H9 (cell line): ENCODE measurements at regions not wholly inside any gene's neighbourhood (a gene's known extent, or its start where the extent isn't known, plus 50 kb on each side); places are given as distances from the start of the nearest gene placed in this dataset.

Experiments
- DNase-seq: peaks from one replicate; pipeline ENCODE4 v3.0.0-alpha.2; 2017
- H2AFZ ChIP-seq: one replicate; pipeline ENCODE4 v1.6.1; 2013; ENCODE audit warnings: mild to moderate bottlenecking, low read length, control low read depth, moderate library complexity
- H2AK5ac ChIP-seq: 2 replicates; pipeline ENCODE4 v1.6.1; 2013; ENCODE audit warnings: low read length, control low read depth, mixed read lengths; ENCODE audit not compliant: insufficient read length
- H2BK120ac ChIP-seq: one replicate; pipeline ENCODE4 v1.6.1; 2013; ENCODE audit warnings: low read depth, mild to moderate bottlenecking, low read length, control low read depth, inconsistent platforms; ENCODE audit not compliant: poor library complexity, severe bottlenecking
- H2BK12ac ChIP-seq: 2 replicates; pipeline ENCODE4 v1.6.1; 2013; ENCODE audit warnings: low read length, control low read depth, mixed read lengths, low read depth; ENCODE audit not compliant: insufficient read length
- H2BK15ac ChIP-seq: 2 replicates; pipeline ENCODE4 v1.6.1; 2013; ENCODE audit warnings: low read depth, low read length, control low read depth
- H2BK20ac ChIP-seq: one replicate; pipeline ENCODE4 v1.6.1; 2013; ENCODE audit warnings: low read depth, mild to moderate bottlenecking, low read length, control low read depth, inconsistent platforms; ENCODE audit not compliant: poor library complexity, severe bottlenecking
- H2BK5ac ChIP-seq: 2 replicates; pipeline ENCODE4 v1.6.1; 2013; ENCODE audit warnings: low read length, control low read depth, mixed read lengths; ENCODE audit not compliant: insufficient read length
- H3K14ac ChIP-seq: 2 replicates; pipeline ENCODE4 v1.6.1; 2013; ENCODE audit warnings: low read length, control low read depth; ENCODE audit not compliant: insufficient read depth
- H3K18ac ChIP-seq: 2 replicates; pipeline ENCODE4 v1.6.1; 2013; ENCODE audit warnings: low read depth, mild to moderate bottlenecking, mixed read lengths, low read length, control low read depth; ENCODE audit not compliant: insufficient read length
- H3K23ac ChIP-seq: 2 replicates; pipeline ENCODE4 v1.6.1; 2013; ENCODE audit warnings: low read length, control low read depth, mixed read lengths, low read depth; ENCODE audit not compliant: insufficient read length
- H3K23me2 ChIP-seq: 2 replicates; pipeline ENCODE4 v1.6.1; 2013; ENCODE audit warnings: low read depth, mild to moderate bottlenecking, mixed read lengths, low read length, control low read depth; ENCODE audit not compliant: insufficient read length, poor library complexity, severe bottlenecking
- H3K27ac ChIP-seq: 2 replicates; pipeline ENCODE4 v1.5.1; 2013; ENCODE audit warnings: low read length, control low read depth, mixed read lengths, low read depth; ENCODE audit not compliant: insufficient read length
- H3K27me3 ChIP-seq: 2 replicates; pipeline ENCODE4 v1.6.1; 2013; ENCODE audit warnings: low read length, control low read depth, inconsistent platforms; ENCODE audit not compliant: insufficient read depth
- H3K4ac ChIP-seq: 2 replicates; pipeline ENCODE4 v1.6.1; 2013; ENCODE audit warnings: low read depth, mild to moderate bottlenecking, control low read depth, inconsistent platforms, low read length, moderate library complexity
- H3K4me1 ChIP-seq: 2 replicates; pipeline ENCODE4 v1.6.1; 2013; ENCODE audit warnings: low read length, control low read depth, inconsistent platforms; ENCODE audit not compliant: insufficient read depth
- H3K4me2 ChIP-seq: 2 replicates; pipeline ENCODE4 v1.6.1; 2013; ENCODE audit warnings: low read length, control low read depth, mixed read lengths; ENCODE audit not compliant: insufficient read length, insufficient read depth
- H3K56ac ChIP-seq: 2 replicates; pipeline ENCODE4 v1.6.1; 2013; ENCODE audit warnings: low read depth, mild to moderate bottlenecking, mixed read lengths, low read length, control low read depth; ENCODE audit not compliant: insufficient read length
- H3K79me1 ChIP-seq: 2 replicates; pipeline ENCODE4 v1.6.1; 2013; ENCODE audit warnings: low read depth, mild to moderate bottlenecking, moderate library complexity, low read length, control low read depth, inconsistent platforms; ENCODE audit not compliant: insufficient read depth, poor library complexity, severe bottlenecking
- H3K79me2 ChIP-seq: 2 replicates; pipeline ENCODE4 v1.6.1; 2013; ENCODE audit warnings: low read length, control low read depth, inconsistent platforms; ENCODE audit not compliant: insufficient read depth
- H3K9ac ChIP-seq: 2 replicates; pipeline ENCODE4 v1.6.1; 2013; ENCODE audit warnings: low read length, control low read depth, mixed read lengths; ENCODE audit not compliant: insufficient read length; ENCODE audit errors: extremely low read depth
- H3K9me3 ChIP-seq: one replicate; pipeline ENCODE4 v1.6.1; 2013; ENCODE audit warnings: low read depth, low read length, inconsistent platforms; ENCODE audit not compliant: control insufficient read depth
- H3T11ph ChIP-seq: one replicate; pipeline ENCODE4 v1.6.1; 2013; ENCODE audit warnings: mild to moderate bottlenecking, low read length, control low read depth, inconsistent platforms
- H4K20me1 ChIP-seq: one replicate; pipeline ENCODE4 v1.6.1; 2013; ENCODE audit not compliant: control insufficient read depth, insufficient read length, insufficient read depth
- H4K5ac ChIP-seq: 2 replicates; pipeline ENCODE4 v1.6.1; 2013; ENCODE audit warnings: low read depth, mild to moderate bottlenecking, mixed read lengths, low read length, control low read depth; ENCODE audit not compliant: insufficient read length
- H4K8ac ChIP-seq: replicated peaks from 2 replicates; pipeline ENCODE4 v1.6.1; 2013; ENCODE audit warnings: low read length, control low read depth, mixed read lengths, low read depth; ENCODE audit not compliant: insufficient read length
- H4K91ac ChIP-seq: 2 replicates; pipeline ENCODE4 v1.6.1; 2013; ENCODE audit warnings: low read depth, mild to moderate bottlenecking, moderate library complexity, mixed read lengths, low read length, control low read depth; ENCODE audit not compliant: insufficient read length
- H3K27ac Mint-ChIP-seq, 3 experiments: 2 replicates in 2 of 3; 3 replicates in 1 of 3; pipeline ENCODE4 v1.8.0; 2020 to 2021; ENCODE audit warnings: mixed read lengths in 3 of 3, mild to moderate bottlenecking in 1 of 3, moderate library complexity in 1 of 3
- H3K27me3 Mint-ChIP-seq: 2 replicates; pipeline ENCODE4 v1.8.0; 2021; ENCODE audit warnings: low read depth, mild to moderate bottlenecking, moderate library complexity, mixed read lengths
- H3K36me3 Mint-ChIP-seq, 3 experiments: 2 replicates in 2 of 3; 3 replicates in 1 of 3; pipeline ENCODE4 v1.8.0; 2020 to 2021; ENCODE audit warnings: low read depth in 3 of 3, mixed read lengths in 3 of 3; ENCODE audit not compliant: insufficient read depth in 1 of 3
- H3K4me1 Mint-ChIP-seq, 2 experiments: 2 replicates each; pipeline ENCODE4 v1.8.0; 2020; ENCODE audit warnings: mixed read lengths in 2 of 2
- H3K4me3 Mint-ChIP-seq, 2 experiments: 2 replicates in 1 of 2; 3 replicates in 1 of 2; pipeline ENCODE4 v1.8.0; 2020 to 2021; ENCODE audit warnings: mild to moderate bottlenecking in 2 of 2, mixed read lengths in 2 of 2, moderate library complexity in 1 of 2
- H3K9me3 Mint-ChIP-seq, 2 experiments: 2 replicates in 1 of 2; 3 replicates in 1 of 2; pipeline ENCODE4 v1.8.0; 2020; ENCODE audit warnings: mild to moderate bottlenecking in 2 of 2, mixed read lengths in 2 of 2, moderate library complexity in 1 of 2
- TF ChIP-seq, protein P1 (sequence below): fragments of 200-600 bp; sonication (generic); conservative IDR thresholded peaks from 3 replicates; pipeline ENCODE4 v1.8.0; 2021; ENCODE audit warnings: antibody characterized with exemption, mild to moderate bottlenecking

- H3K79me2 ChIP-seq: no peaks in the 10 kb centered on the region
- H2AK5ac ChIP-seq: no peak overlapping the region
- no peak overlapping the region; a peak in 2 of 7 replicates for H3K27ac Mint-ChIP-seq
- no peak overlapping the region for H2BK5ac ChIP-seq
- H4K91ac ChIP-seq: no peak overlapping the region
- peaks cover 7% of the 10 kb centered on the region; the same call in 1 of the 2 replicates for H3K4me1 ChIP-seq
- H4K8ac ChIP-seq: no peak overlapping the region
- no peaks in the 10 kb centered on the region for H3K23me2 ChIP-seq
- no peak overlapping the region for H2AFZ ChIP-seq
- H2BK12ac ChIP-seq: no peak overlapping the region
- H4K20me1 ChIP-seq: no peaks in the 10 kb centered on the region
- no peaks in the 10 kb centered on the region for H3K79me1 ChIP-seq
- no peak overlapping the region for H3K4me2 ChIP-seq
- H3T11ph ChIP-seq: no peak overlapping the region
- H3K14ac ChIP-seq: no peak overlapping the region
- peak overlapping the region; percentile 39 for H3K27ac ChIP-seq
- H3K4me1 Mint-ChIP-seq: peaks cover 26 to 33% of the 10 kb centered on the region in 2 experiments
- H4K5ac ChIP-seq: no peak overlapping the region
- no peak overlapping the region for H3K56ac ChIP-seq
- H2BK15ac ChIP-seq: no peak overlapping the region
- H2BK120ac ChIP-seq: no peak overlapping the region
- TF ChIP-seq, protein P1, sequence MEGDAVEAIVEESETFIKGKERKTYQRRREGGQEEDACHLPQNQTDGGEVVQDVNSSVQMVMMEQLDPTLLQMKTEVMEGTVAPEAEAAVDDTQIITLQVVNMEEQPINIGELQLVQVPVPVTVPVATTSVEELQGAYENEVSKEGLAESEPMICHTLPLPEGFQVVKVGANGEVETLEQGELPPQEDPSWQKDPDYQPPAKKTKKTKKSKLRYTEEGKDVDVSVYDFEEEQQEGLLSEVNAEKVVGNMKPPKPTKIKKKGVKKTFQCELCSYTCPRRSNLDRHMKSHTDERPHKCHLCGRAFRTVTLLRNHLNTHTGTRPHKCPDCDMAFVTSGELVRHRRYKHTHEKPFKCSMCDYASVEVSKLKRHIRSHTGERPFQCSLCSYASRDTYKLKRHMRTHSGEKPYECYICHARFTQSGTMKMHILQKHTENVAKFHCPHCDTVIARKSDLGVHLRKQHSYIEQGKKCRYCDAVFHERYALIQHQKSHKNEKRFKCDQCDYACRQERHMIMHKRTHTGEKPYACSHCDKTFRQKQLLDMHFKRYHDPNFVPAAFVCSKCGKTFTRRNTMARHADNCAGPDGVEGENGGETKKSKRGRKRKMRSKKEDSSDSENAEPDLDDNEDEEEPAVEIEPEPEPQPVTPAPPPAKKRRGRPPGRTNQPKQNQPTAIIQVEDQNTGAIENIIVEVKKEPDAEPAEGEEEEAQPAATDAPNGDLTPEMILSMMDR: no peak
- no peaks in the 10 kb centered on the region for H3K9me3 ChIP-seq
- DNase-seq: no peak
- H3K36me3 Mint-ChIP-seq: peaks cover 18 to 33% (median 25%) of the 10 kb centered on the region in 3 experiments
- no peak overlapping the region for H3K23ac ChIP-seq
- H2BK20ac ChIP-seq: no peak overlapping the region
- H3K4ac ChIP-seq: no peak overlapping the region
- no peak overlapping the region for H3K9ac ChIP-seq
- H3K18ac ChIP-seq: no peak overlapping the region
- H3K9me3 Mint-ChIP-seq: peaks cover 24% of the 10 kb centered on the region in 2 experiments
- H3K27me3 Mint-ChIP-seq: peaks cover 3% of the 10 kb centered on the region
- no peak overlapping the region for H3K4me3 Mint-ChIP-seq
- H3K27me3 ChIP-seq: no peaks in the 10 kb centered on the region
Observed at GRCh38 chr11:28794405-28794804, 686.2 kb downstream of the METTL15 start.
